OCI-LY3 (cell line): ENCODE measurements at regions not wholly inside any gene's neighbourhood (a gene's known extent, or its start where the extent isn't known, plus 50 kb on each side); places are given as distances from the start of the nearest gene placed in this dataset.

Experiments used
- CTCF ChIP-seq: fragments of 200-600, 300-600 bp; sonication (generic); IDR thresholded peaks from 2 replicates; pipeline ENCODE4 v1.5.1; 2014; ENCODE audit warnings: antibody characterized with exemption, low read length, low read depth
- EZH2phosphoT487 ChIP-seq: fragments of 200-600 bp; shearing (Covaris generic); IDR thresholded peaks from 2 replicates; pipeline ENCODE4 v1.6.1; 2018; ENCODE audit warnings: antibody characterized with exemption, mixed run types, low read depth

GRCh38 chr20:54345301-54345724 lies 130.1 kb upstream of the DOK5 start:
- TF ChIP-seq CTCF, result no peak
- no peak for TF ChIP-seq EZH2phosphoT487
